ENCODE measurements at regions not wholly inside any gene's neighbourhood (a gene's known extent, or its start where the extent isn't known, plus 50 kb on each side); places are given as distances from the start of the nearest gene placed in this dataset.

GRCh38 chr3:102682741-102683140, 247.9 kb downstream of the ZPLD1 start:
- no peaks in the 10 kb centered on the region for H3K9me3 ChIP-seq
- no peak for DNase-seq (ENCODE audit: extremely low spot score)
- H3K4me1 ChIP-seq: no peaks in the 10 kb centered on the region
- TF ChIP-seq POLR2A (IDR thresholded peaks at IDR 0.05; ENCODE audit: low read depth) (no peak), CTCF (IDR thresholded peaks at IDR 0.05) (no peak), POLR2AphosphoS5 (IDR thresholded peaks at IDR 0.05) (no peak), EP300 (IDR thresholded peaks at IDR 0.05) (no peak)
- H3K36me3 ChIP-seq: no peaks in the 10 kb centered on the region
- no peaks in the 10 kb centered on the region for H3K27me3 ChIP-seq
- H3K4me3 ChIP-seq: no peak overlapping the region
- intact Hi-C loops (cut with DNase I): no loop called here
- H3K27ac ChIP-seq (replicated peaks in 1 of 4): no peak overlapping the region

GRCh38 chr3:102686792-102687191, 252.0 kb downstream of the ZPLD1 start:
- DNase-seq (ENCODE audit: extremely low spot score): no peak
- intact Hi-C loops (cut with DNase I): no loop called here
- TF ChIP-seq POLR2AphosphoS5 (IDR thresholded peaks at IDR 0.05) (no peak), CTCF (IDR thresholded peaks at IDR 0.05) (no peak), POLR2A (IDR thresholded peaks at IDR 0.05; ENCODE audit: low read depth) (no peak), EP300 (IDR thresholded peaks at IDR 0.05) (no peak)
- WGBS: 84% methylated on average over 2 of the region's 2 CpGs
- H3K36me3 ChIP-seq: no peaks in the 10 kb centered on the region
- no peak overlapping the region for H3K4me3 ChIP-seq
- no peaks in the 10 kb centered on the region for H3K27me3 ChIP-seq
- H3K4me1 ChIP-seq: no peaks in the 10 kb centered on the region
- H3K9me3 ChIP-seq: no peaks in the 10 kb centered on the region
- no peak overlapping the region for H3K27ac ChIP-seq (replicated peaks in 1 of 4)

GRCh38 chr3:102687851-102688555, 253.2 kb downstream of the ZPLD1 start:
- no peaks in the 10 kb centered on the region for H3K9me3 ChIP-seq
- WGBS: 85% methylated on average over 4 of the region's 4 CpGs
- TF ChIP-seq POLR2AphosphoS5 (IDR thresholded peaks at IDR 0.05) (no peak), EP300 (IDR thresholded peaks at IDR 0.05) (no peak), CTCF (IDR thresholded peaks at IDR 0.05) (no peak), POLR2A (IDR thresholded peaks at IDR 0.05; ENCODE audit: low read depth) (no peak)

GRCh38 chr3:102688556-102688930, 253.7 kb downstream of the ZPLD1 start:
- no peaks in the 10 kb centered on the region for H3K27me3 ChIP-seq
- H3K36me3 ChIP-seq: no peaks in the 10 kb centered on the region
- intact Hi-C loops (cut with DNase I): no loop called here
- H3K9me3 ChIP-seq: no peaks in the 10 kb centered on the region
- no peak overlapping the region for H3K4me3 ChIP-seq
- H3K4me1 ChIP-seq: no peaks in the 10 kb centered on the region
- no peak for DNase-seq (ENCODE audit: extremely low spot score)
- TF ChIP-seq EP300 (IDR thresholded peaks at IDR 0.05): no peak
- TF ChIP-seq POLR2AphosphoS5 (IDR thresholded peaks at IDR 0.05): no peak
- no peak for TF ChIP-seq CTCF (IDR thresholded peaks at IDR 0.05)
- TF ChIP-seq POLR2A (IDR thresholded peaks at IDR 0.05; ENCODE audit: low read depth): no peak
- H3K27ac ChIP-seq (replicated peaks in 1 of 4): no peak overlapping the region
- WGBS: 94% methylated on average over 1 of the region's 1 CpG

More at GRCh38 chr3:102687851-102688555, 253.2 kb downstream of the ZPLD1 start:
- Histone ChIP-seq H3K27me3 (no peaks in the 10 kb centered on the region), H3K4me3 (no peak overlapping the region), H3K36me3 (no peaks in the 10 kb centered on the region), H3K4me1 (no peaks in the 10 kb centered on the region), H3K27ac (replicated peaks in 1 of 4) (no peak overlapping the region)
- intact Hi-C loops (cut with DNase I): no loop called here
- DNase-seq (ENCODE audit: extremely low spot score): no peak

- WGBS: 75% methylated on average over 2 of the region's 2 CpGs
- H3K9me3 ChIP-seq: no peaks in the 10 kb centered on the region
Observed at GRCh38 chr3:102691507-102691906, 256.7 kb downstream of the ZPLD1 start.

More at GRCh38 chr3:102691507-102691906, 256.7 kb downstream of the ZPLD1 start:
- TF ChIP-seq POLR2A (IDR thresholded peaks at IDR 0.05; ENCODE audit: low read depth) (no peak), CTCF (IDR thresholded peaks at IDR 0.05) (no peak)
- H3K27ac ChIP-seq (replicated peaks in 1 of 4): no peak overlapping the region
- no peaks in the 10 kb centered on the region for H3K36me3 ChIP-seq
- H3K4me3 ChIP-seq: no peak overlapping the region
- DNase-seq (ENCODE audit: extremely low spot score): no peak
- no peaks in the 10 kb centered on the region for H3K4me1 ChIP-seq
- no peaks in the 10 kb centered on the region for H3K27me3 ChIP-seq
- intact Hi-C loops (cut with DNase I): no loop called here
